OCI-LY7 (cell line): ENCODE measurements at regions not wholly inside any gene's neighbourhood (a gene's known extent, or its start where the extent isn't known, plus 50 kb on each side); places are given as distances from the start of the nearest gene placed in this dataset.

ENCODE experiments used
- BruUV-seq: library from RNA; stranded (reverse); fragments of 400-500 nt; replicated peaks from 2 replicates; lab custom pipeline; 2021; lab: Mats Ljungman, UMichigan
- CTCF ChIA-PET: fragments of 300-600 bp; sonication (Branson Sonifier 250); formaldehyde crosslinking; loops from one replicate; lab custom pipeline; 2022; ENCODE audit warnings: antibody characterized with exemption; ENCODE audit not compliant: unreplicated experiment; lab: Charles Lee
- POLR2A ChIA-PET: fragments of 300-600 bp; sonication (Branson Sonifier 250); formaldehyde crosslinking; loops from one replicate; lab custom pipeline; 2022; ENCODE audit warnings: antibody characterized with exemption; lab: Charles Lee
- DNase-seq: peaks from one replicate; pipeline ENCODE4 v3.0.0-alpha.2; 2015; ENCODE audit warnings: low spot score
- H2AFZ ChIP-seq: fragments of 200-600 bp; sonication (generic), shearing (Covaris generic); 2 replicates; pipeline ENCODE4 v1.6.1; 2014; ENCODE audit warnings: mild to moderate bottlenecking, antibody characterized with exemption, low read length, moderate library complexity
- H3K27ac ChIP-seq: fragments of 200-600 bp; sonication (generic); 2 replicates; pipeline ENCODE4 v1.5.1; 2014; ENCODE audit warnings: mixed run types, low read depth, mild to moderate bottlenecking, moderate library complexity, low read length, inconsistent platforms; ENCODE audit not compliant: poor library complexity, severe bottlenecking
- H3K36me3 ChIP-seq: fragments of 200-600 bp; sonication (generic); 2 replicates; pipeline ENCODE4 v1.6.1; 2014; ENCODE audit warnings: mild to moderate bottlenecking, antibody characterized with exemption, low read length, moderate library complexity, mixed read lengths; ENCODE audit not compliant: insufficient read depth
- H3K4me1 ChIP-seq: fragments of 200-600 bp; sonication (generic); 2 replicates; pipeline ENCODE4 v1.5.1; 2014; ENCODE audit warnings: mild to moderate bottlenecking, low read length; ENCODE audit not compliant: insufficient read depth, poor library complexity, severe bottlenecking
- H3K4me2 ChIP-seq: fragments of 200-600 bp; sonication (generic); 2 replicates; pipeline ENCODE4 v1.6.1; 2014; ENCODE audit warnings: mild to moderate bottlenecking, low read length
- H3K4me3 ChIP-seq: fragments of 200-600 bp; sonication (generic); 2 replicates; pipeline ENCODE4 v1.5.1; 2014; ENCODE audit warnings: mild to moderate bottlenecking, low read depth, low read length; ENCODE audit not compliant: poor library complexity, severe bottlenecking
- H3K79me2 ChIP-seq: fragments of 200-600 bp; sonication (generic); 2 replicates; pipeline ENCODE4 v1.6.1; 2016; ENCODE audit warnings: low read depth, mild to moderate bottlenecking, low read length, moderate library complexity, mixed read lengths; ENCODE audit not compliant: insufficient read depth
- H3K9me2 ChIP-seq: fragments of 200-600 bp; sonication (generic); 2 replicates; pipeline ENCODE4 v1.6.1; 2016; ENCODE audit warnings: mild to moderate bottlenecking, low read length, mixed read lengths; ENCODE audit not compliant: insufficient read depth
- H3K9me3 ChIP-seq: fragments of 200-600 bp; sonication (generic); 2 replicates; pipeline ENCODE4 v1.6.1; 2014; ENCODE audit warnings: mild to moderate bottlenecking, mixed run types, low read length, mixed read lengths
- H4K20me1 ChIP-seq: fragments of 200-600 bp; sonication (generic); 2 replicates; pipeline ENCODE4 v1.6.1; 2014; ENCODE audit warnings: mild to moderate bottlenecking, antibody characterized with exemption, low read length, moderate library complexity, mixed read lengths; ENCODE audit not compliant: insufficient read depth
- EZH2phosphoT487 ChIP-seq: fragments of 200-600 bp; sonication (generic); IDR thresholded peaks from 2 replicates; pipeline ENCODE4 v1.6.1; 2018; ENCODE audit warnings: low read depth, borderline replicate concordance, mild to moderate bottlenecking, mixed run types, antibody characterized with exemption, low read length, moderate library complexity, mixed read lengths
- intact Hi-C: fragments of 100-400 bp; cut with micrococcal nuclease; formaldehyde crosslinking; loops from one replicate; pipeline ENCODE4 v1.10.0; 2022; ENCODE audit not compliant: unreplicated experiment
- TF ChIP-seq, protein P1 (sequence below): fragments of 200-600 bp; sonication (generic); conservative IDR thresholded peaks from 2 replicates; pipeline ENCODE4 v1.5.1; 2014; ENCODE audit warnings: mild to moderate bottlenecking, antibody characterized with exemption, low read length, moderate library complexity, mixed read lengths

DNA sequence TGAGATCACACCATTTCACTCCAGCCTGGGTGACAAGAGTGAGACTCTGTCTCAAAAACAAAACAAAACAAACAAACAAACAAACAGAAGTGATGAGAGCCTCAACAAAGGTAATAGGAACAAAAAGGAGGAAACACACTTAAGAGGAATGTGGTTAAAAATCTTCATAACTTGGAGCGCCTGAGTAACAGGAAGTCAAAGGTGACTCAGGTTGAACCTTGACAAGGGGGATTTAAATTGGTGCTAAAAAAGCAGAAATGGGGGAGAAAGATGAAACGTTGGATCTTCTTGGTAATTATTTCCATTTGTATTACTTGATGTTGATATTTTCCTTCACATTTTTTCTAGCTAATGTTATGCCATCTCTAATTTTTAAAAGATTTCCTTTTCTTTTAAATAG, 318.5 kb upstream of the TCF4 start:
- Histone ChIP-seq H4K20me1 (no peaks in the 10 kb centered on the region), H3K4me1 (no peaks in the 10 kb centered on the region), H3K4me2 (no peak overlapping the region), H3K27ac (no peak overlapping the region), H3K79me2 (no peaks in the 10 kb centered on the region), H2AFZ (no peak overlapping the region), H3K9me2 (no peaks in the 10 kb centered on the region), H3K9me3 (no peaks in the 10 kb centered on the region), H3K36me3 (no peaks in the 10 kb centered on the region), H3K4me3 (no peak overlapping the region)
- intact Hi-C loops: no loop called here
- TF ChIP-seq EZH2phosphoT487: no peak
- TF ChIP-seq, protein P1, sequence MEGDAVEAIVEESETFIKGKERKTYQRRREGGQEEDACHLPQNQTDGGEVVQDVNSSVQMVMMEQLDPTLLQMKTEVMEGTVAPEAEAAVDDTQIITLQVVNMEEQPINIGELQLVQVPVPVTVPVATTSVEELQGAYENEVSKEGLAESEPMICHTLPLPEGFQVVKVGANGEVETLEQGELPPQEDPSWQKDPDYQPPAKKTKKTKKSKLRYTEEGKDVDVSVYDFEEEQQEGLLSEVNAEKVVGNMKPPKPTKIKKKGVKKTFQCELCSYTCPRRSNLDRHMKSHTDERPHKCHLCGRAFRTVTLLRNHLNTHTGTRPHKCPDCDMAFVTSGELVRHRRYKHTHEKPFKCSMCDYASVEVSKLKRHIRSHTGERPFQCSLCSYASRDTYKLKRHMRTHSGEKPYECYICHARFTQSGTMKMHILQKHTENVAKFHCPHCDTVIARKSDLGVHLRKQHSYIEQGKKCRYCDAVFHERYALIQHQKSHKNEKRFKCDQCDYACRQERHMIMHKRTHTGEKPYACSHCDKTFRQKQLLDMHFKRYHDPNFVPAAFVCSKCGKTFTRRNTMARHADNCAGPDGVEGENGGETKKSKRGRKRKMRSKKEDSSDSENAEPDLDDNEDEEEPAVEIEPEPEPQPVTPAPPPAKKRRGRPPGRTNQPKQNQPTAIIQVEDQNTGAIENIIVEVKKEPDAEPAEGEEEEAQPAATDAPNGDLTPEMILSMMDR: no peak
- BruUV-seq: no TSS peak
- DNase-seq: no peak
- CTCF ChIA-PET: no interaction called here
- POLR2A ChIA-PET: no interaction called here

DNA sequence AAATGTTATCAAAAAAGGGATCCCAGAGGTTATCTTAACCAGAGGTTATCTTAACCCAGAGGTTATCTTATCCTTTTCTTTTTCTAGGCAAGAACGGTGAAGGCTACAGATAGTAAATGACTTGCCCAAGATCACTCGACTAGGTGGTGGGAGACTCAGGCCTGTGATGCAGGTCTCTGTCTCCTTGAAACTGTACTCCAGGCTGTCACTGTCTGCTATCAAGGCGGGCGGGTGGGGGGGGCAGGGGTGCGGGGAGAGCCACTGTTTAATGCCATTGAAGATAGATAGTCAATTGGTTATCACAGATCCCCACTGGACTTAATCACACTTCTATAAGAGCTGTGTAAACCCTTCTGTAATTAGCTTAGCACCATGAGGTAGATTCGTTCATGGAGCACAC, 315.9 kb upstream of the TCF4 start:
- BruUV-seq: no TSS peak
- H3K79me2 ChIP-seq: no peaks in the 10 kb centered on the region
- no peak overlapping the region for H3K27ac ChIP-seq
- H3K4me3 ChIP-seq: no peak overlapping the region
- no peaks in the 10 kb centered on the region for H3K36me3 ChIP-seq
- ChIA-PET CTCF (no interaction called here), POLR2A (no interaction called here)
- no peaks in the 10 kb centered on the region for H3K4me1 ChIP-seq
- intact Hi-C loops: no loop called here
- H3K9me3 ChIP-seq: no peaks in the 10 kb centered on the region
- H3K4me2 ChIP-seq: no peak overlapping the region
- TF ChIP-seq, protein P1: no peak
- TF ChIP-seq EZH2phosphoT487: no peak
- H3K9me2 ChIP-seq: no peaks in the 10 kb centered on the region
- H2AFZ ChIP-seq: no peak overlapping the region
- H4K20me1 ChIP-seq: no peaks in the 10 kb centered on the region
- no peak for DNase-seq

DNA sequence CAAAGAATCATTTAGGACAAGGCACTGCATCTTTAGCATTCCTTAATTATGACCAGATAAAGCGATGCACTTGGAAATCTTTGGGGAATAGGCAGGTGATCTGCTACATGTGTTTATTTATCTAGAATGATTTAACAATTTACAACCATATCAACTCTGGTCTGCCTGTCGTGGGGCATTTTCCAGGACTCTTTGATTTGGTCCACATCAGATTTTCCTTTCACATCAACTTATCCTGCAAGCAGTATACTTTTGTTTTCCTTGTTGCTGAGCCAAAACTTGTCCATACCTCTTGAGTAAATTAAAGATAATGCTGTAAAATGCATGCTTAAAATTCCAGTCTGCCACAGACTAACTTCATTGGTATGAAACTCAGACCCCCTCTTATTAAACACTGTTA, 312.4 kb upstream of the TCF4 start:
- Histone ChIP-seq H3K36me3 (no peaks in the 10 kb centered on the region), H3K9me2 (no peaks in the 10 kb centered on the region), H3K9me3 (no peaks in the 10 kb centered on the region), H3K27ac (no peak overlapping the region), H3K79me2 (no peaks in the 10 kb centered on the region), H3K4me3 (no peak overlapping the region), H3K4me2 (no peak overlapping the region), H4K20me1 (no peaks in the 10 kb centered on the region), H3K4me1 (no peaks in the 10 kb centered on the region), H2AFZ (no peak overlapping the region)
- intact Hi-C loops: no loop called here
- TF ChIP-seq EZH2phosphoT487: no peak
- TF ChIP-seq, protein P1: no peak
- POLR2A ChIA-PET: no interaction called here
- CTCF ChIA-PET: no interaction called here
- no TSS peak for BruUV-seq
- no peak for DNase-seq
